GM21825 (cell line): ENCODE measurements at regions not wholly inside any gene's neighbourhood (a gene's known extent, or its start where the extent isn't known, plus 50 kb on each side); places are given as distances from the start of the nearest gene placed in this dataset.

Experiments used
- ATAC-seq: cut with Tn5 transposase; IDR thresholded peaks from one replicate; pipeline ENCODE4 v1.9.1; 2021; ENCODE audit warnings: mild to moderate bottlenecking, moderate library complexity; ENCODE audit not compliant: unreplicated experiment

DNA sequence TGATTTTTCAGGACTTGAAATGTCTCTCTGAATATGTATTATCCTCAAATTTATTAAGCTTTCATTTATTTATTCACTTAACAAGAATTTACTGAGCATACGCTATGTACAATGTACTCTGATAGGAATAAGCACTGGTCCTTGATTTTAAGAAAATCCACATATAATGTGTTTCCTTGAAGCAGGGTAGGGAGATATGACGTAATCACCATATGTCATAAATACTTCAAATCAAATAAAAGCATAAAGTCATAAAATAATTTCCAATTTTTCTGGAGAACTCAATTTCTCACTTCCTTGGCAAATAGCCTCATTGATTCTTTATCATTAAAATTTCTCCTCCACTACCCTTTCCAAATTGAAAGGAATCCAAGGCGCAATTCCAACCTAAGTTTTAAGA lies 177.8 kb upstream of the GAP43 start:
- no peak for ATAC-seq

DNA sequence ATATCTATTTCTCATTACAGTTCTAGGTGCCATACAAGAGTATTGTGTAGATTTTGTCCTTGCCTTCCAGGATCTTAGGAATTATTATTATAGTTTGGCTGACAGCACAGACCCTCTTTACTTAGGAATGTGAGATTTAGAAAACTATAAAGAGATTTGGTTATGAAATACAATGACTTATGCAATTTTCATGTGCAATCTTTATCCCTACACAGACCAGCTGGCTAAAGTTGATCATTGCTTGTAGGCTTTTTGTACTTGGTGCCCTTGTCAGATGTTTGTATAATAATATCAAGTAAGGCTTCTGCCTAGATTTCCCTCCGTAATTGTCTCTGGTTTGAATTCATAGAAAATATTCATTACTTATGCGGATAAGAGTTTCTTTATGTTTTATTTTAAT lies 174.5 kb upstream of the GAP43 start:
- no peak for ATAC-seq

DNA sequence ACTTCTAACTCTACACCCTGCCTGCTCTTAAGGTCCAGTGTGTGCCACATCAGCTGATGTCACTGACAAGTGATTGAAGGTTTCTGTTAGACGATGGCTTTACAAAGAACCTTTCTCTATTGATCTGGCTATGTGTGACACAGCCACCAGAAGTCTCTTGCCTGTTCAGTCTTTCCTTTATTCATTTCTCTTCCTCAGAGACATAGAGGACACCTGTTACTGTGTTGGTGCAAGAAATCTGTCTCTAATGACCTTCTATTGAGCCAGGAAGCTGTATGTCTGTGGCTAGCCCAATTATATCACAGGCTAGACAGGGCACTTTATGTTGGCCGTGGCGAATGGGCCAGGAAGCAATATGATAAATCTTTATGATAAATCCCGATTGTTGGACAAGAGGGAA lies 173.3 kb upstream of the GAP43 start:
- no peak for ATAC-seq

DNA sequence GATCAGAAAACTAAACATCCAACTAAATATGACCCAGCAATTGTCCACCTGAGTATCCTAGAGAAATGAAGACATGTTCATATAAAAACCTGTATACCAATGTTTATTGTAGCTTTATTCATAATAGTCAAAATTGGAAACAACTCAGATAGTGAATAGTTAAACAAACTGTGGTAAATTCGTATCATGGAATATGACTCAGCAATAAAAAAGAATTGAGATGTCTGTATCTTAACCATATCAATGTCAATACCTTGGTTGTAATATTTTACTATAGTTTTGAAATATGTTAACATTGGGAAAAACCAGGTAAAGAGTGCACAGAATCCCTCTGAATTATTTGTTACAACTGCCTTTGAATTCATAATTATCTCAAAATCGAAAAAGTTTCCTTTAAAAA lies 159.3 kb upstream of the GAP43 start:
- ATAC-seq: no peak

DNA sequence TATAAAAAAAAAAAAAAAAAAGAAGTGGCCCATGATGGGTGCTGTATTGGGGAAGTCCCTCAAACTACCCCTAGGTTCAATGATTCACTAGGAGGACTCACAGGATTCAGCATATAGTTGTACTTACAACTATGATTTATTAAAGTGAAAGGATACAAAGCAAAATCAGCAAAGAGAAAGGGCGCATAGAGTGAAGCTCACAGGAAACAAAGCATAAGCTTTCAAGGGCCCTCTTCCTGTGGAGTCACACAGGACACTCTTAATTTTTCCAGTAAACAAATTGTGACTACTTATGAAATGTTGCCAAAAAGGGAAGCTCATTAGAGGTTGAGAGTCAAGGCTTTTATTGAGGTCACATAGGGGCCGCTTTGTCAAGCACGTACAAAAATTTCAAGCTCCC lies 153.7 kb upstream of the GAP43 start:
- peak; percentile 77 for ATAC-seq

DNA sequence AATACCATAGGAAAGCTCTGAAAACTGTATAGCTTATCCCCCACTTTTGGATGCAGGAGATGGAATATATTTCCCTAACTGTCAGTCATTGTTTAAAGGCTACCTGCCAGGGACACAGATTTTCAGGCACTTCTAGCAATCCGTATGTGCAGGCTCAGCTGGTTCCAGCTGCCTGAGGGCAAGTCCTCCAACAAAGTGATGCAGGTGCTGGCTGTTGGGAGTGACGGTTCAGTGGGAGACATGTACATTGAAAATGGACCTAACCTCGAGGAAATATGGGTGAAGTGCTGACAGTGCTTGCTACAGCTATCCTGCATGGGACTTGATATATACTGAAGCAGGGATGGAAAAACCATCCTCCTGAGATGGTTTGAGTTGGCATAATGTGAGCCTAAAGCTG lies 153.1 kb upstream of the GAP43 start:
- ATAC-seq: no peak

DNA sequence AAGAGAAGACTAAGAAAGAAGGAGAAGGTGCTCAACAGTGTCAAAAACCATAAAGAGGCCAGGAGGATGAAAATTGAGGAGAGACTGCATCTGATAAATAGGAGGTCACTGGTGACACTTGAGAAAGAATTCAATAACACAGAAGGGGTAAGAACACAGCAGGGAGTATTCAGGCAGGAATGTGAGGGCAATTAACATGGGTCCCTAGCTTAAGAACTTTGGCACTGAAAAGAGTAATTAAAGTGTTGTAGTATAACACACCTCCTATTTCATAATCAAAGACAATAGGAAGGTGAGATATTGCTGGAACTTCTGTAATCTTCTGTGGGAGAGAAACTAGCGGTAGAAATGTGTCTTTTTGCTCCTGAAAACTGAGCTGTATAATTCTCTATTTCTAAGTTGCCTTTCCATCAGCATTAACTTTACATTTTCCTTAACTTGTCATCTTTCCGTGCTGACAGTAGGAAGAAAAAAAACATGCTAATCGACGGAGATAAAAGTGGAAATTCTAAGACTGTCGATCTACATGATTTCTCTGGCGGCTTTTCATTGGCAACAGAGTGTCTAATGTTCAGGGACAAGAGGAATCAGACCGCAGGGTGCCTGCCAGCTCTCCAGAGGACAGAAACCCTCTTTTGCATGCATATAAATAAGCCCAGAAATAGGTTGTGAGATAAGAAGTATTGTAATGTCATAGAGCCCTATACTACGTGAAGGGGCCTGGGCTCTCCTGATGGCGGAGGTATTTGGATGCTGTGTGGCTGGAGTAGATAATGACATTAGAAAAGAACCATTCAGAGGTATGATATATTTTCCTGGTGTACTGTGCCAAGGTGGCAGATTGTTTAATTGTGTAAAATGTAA lies 147.9 kb upstream of the GAP43 start:
- no peak for ATAC-seq

DNA sequence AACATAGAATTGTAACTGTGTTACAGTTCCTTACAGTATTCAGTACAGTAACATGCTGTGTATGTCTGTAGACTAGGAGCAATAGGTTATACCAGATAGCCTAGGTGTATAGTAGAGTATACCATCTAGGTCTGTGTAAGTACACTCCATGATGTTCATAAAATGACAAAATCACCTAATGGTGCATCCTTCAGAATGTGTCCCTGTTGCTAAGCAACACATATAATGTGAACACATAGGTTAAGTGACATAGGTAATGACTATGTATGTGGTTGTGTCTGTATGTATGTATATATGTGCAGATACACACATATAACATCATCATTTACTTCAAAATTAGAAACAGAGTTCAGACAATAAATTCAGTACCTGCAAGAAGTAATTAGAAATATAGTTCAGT lies 146.8 kb upstream of the GAP43 start:
- no peak for ATAC-seq

DNA sequence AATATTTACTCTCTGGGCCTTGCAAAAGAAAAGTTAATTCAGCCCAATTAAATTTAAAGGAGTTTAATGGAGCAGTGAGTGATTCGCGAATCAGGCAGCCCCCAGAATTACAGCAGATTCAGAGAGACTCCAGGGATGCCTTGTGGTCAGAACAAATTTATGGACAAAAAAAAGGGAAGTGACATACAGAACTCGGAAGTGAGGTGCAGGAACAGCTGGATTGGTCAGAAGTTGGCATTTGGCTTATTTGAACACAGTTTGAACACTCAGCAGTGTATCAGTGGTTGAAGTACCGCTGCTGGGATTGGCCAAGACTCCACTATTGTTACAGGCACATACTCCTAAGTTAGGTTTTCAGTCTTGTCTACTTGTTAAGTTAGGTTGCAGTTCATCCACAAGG lies 145.0 kb upstream of the GAP43 start:
- ATAC-seq: no peak

DNA sequence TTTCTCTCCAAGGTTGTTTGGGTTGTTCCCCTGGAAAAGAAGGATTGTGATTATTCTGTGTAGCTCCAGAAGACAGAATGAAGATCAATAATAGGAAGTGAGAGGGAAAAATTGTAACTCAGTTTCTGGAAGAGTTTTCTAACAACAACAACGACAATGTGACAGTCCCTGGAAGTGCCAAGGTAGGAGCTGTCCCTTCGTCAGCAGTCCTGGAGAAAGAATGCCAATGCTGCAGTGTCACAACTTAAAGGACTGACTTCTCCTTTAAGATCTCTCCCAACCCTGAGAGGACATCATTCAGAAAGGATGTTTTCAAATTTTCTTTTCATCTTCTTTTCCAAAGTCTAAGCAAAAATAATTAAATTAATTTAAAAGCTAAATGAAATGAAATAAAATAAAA lies 136.4 kb upstream of the GAP43 start:
- no peak for ATAC-seq

DNA sequence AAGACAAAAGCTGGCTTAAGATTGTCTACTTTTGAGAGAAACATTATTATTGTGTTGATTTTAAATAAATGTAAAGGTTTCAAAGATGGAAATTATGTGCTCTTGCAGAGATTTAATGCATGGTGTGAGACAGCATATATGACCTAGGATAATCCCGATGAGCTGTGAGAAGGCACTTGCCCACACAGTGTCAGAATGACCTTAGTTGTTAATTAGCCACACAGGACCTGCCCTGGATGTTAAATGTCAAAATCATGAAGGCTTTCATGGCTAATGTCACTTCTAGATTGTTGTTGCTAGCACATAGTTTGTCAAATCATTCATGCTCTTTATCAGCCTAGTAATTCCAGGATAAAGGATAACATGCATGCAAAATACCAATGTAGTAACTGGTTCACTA lies 135.3 kb upstream of the GAP43 start:
- no peak for ATAC-seq

DNA sequence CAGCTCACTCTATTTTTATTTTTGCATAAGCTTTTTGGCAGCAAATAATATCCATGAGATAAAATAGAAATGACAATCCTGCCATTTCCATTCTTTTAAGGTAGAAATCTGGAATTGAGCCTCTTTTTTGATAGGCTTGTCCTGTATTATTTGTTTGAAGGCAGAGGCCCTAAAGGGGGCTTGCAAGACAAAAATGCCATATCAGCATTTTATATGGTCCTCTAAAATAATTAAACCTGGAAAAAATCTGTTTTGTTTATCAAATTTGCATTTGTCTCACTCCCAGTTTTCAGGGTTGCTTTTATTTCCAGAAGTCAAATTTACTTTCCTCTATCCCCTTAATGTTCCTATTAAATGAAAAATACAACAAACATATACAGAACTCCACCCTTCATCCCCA lies 134.9 kb upstream of the GAP43 start:
- no peak for ATAC-seq

DNA sequence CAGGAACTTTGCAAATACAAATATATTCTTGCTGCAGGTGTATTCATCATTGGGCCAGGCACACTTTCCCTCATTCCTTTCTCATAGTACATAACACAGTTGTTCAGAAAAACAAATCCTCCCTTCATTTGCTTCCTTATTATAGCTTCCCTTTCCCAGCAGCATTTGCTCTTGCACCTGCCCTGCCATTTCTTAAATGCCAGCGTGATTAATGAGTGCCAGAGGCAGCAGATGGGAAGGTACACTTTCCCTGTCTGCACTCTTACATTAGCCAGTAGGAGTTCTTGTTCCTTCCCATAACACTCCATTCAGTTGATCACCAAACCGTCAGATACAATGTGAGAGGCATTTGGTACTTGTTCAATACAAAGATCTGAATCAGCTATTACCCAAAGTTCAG lies 128.5 kb upstream of the GAP43 start:
- no peak for ATAC-seq

DNA sequence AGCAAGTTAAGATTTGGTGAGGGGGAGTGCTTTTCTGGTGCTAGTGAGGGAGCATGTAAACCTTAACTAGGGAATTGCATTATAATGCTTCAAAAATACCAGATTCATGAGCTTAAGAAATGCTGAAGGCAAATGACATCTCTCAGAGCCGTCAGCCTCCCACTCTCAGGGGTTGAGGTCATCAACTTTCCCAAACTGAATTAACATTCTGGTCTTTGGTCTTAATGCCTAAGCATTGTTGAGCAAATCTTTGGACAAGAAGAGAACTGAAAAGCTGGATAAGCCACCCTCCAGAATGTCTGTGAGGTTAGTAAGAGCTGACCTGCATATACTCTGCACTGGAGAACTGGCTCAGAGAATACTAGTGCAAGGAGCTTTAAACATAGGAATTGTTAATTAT lies 124.9 kb upstream of the GAP43 start:
- ATAC-seq: no peak

DNA sequence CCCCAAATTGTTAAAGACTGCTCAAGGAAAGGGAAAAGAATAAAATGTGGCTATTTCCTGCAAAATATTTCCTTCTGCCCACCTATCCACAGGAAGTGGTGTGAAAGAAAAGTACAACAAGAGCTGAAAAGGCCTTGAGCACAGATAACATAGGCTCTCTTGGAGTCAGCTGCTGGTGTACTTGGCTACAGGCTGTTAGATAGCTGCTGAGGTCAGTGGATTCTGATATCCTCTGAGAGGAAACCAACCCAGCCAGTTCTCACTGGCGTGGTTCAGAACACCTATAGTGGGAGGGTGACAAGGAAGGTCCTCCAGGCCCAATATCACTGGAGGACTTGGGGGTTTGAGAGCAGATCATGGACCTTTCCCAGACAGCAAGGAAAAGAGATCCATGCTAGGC lies 124.4 kb upstream of the GAP43 start:
- no peak for ATAC-seq

DNA sequence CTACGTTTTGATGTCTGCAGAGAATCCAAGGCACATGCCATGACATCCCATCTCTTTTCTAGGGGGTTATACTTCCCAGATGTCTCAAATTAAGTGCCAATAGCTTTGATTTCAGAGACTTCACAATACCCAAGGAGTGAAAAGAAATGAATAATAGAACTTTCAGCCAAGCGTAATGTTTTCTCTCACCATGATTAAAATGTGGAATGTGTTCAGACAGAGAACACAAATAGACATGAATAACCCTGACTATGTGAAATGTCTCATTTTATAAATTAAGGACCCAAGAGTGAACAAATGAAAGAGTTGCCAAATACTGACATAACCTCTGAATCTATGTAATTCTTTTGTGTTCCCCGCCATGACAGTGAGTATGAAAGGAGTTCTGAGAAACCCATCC lies 123.6 kb upstream of the GAP43 start:
- ATAC-seq: no peak

DNA sequence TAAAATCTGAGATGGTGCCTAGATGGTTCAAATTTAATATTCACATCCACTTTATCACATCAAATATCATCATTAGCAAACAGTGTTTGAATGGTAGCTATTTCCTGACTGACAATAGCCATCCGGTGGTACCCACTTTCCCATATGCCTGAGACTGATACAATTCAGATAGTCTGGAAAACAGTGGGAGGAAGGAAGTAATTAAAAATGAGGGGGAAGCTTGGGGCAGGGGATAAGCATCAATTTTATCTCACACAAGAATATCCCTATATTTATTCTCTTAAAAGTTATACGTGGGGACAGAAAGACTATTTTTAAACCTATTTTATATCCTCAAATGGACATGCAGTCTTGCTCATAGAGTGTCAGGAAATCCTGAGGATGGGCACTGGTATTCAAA lies 122.5 kb upstream of the GAP43 start:
- ATAC-seq: no peak

DNA sequence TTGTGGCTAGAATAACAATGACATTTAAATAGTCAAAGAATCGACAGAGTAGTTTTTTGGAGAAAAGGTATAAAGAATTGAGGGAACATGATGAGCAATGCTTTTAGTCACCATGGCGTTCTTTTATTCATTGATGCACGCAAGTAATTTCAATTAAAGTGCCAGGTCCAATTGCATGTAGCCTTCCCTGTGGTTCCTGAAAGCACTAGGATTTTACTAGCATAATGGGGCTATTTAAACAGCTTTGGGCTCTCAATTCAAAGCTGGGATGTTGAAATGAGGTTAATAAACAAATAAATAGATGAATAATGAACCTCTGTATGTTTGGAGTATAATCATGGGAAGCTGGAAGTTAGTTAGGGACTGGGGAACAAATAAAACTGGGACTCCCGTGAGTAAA lies 121.2 kb upstream of the GAP43 start:
- ATAC-seq: no peak

DNA sequence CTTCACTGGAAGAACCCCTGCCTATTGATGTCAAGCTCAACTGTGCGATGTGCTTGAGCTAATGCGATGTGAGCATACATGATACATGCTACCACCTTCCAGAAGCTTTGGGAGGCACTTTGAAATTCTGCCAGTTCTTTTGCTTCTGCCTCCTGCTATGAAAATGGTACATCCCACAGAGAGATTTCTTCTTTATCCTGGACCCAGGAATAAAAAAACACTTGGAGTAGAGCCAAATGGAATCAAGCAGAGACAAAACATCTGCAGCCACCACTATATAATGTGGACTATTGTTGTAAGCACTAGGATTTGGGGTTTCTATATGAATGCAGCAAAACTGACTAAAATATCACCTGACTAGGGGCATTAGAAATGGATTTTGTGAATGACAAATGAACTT lies 119.9 kb upstream of the GAP43 start:
- ATAC-seq: no peak

DNA sequence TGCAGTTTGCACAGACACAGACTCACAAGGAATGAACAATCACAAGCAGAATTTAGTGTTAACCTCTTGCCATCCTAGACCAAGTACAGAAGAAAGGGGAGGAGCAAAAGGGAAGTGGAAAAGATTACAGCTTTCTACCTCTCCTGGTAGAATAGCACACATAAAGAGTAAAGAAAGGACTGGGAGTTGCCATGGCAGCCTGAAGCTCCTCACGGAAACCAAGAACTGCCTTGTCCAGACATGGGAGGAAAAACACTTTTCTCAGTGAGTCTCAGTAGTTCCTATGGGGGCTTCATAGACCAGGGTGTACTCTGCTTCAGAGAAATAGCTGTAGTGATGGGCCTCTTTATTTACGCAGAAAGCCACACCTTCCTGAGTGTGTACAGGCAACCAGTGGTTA lies 114.7 kb upstream of the GAP43 start:
- ATAC-seq: no peak

DNA sequence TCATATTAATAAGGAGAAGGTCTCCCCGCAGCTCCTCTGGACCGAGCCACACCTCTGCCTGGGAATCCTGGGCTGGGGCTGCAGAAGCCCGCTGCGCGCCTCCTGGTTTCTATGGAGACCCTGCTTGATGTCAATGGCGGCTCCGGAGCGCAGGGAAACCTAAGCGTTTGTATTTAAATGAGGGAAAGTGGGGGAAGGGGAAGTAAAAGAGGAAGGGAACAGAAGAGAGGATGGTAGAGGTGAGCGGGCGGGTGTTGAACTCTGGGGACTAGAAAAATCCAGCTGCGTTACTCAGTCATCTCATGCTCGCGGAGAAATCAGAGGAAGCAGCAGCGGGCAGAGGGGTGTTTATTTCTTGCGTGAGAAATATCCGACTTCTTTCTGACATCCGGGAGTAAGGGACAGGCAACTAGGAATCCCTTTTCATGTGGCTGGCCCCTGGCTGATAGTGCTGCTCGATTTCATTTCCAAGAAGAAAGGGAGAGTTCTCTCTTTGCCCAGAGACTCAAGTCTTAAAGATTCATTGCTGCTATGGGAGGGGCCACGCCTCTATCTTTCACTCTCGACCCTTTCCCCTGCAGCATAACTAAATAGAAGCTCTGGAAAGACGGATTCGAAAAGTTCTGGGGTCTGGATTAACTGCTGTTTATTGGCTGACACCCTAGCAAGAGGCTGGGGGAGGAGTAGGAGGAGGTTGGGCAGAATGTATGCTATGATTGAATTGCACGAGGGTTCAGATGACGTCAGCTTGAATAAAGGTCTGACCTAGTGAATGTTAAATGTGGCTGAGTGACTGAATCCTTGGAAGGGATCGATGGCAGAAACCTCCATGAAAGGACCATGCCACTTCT lies 110.5 kb upstream of the GAP43 start:
- no peak for ATAC-seq

DNA sequence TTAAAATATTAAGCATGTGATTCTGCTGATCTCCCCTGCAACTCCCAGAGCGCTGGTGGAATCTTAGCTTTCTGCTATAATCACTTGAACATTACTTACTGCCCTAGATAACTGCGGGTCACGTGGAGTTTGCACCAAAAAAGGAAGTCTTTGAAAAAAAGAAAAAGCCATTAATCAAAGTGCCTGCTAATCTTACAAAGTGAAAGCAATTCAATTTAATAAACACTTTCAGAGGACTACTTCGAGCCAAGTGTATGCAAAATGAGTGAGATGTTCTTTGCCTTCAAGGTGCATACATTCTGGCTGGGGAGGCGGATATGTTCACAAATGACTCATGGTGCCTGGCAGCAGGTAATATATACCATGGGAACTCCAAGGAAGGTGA lies 109.9 kb upstream of the GAP43 start:
- no peak for ATAC-seq
